ENCODE measurements at regions not wholly inside any gene's neighbourhood (a gene's known extent, or its start where the extent isn't known, plus 50 kb on each side); places are given as distances from the start of the nearest gene placed in this dataset.

DNA sequence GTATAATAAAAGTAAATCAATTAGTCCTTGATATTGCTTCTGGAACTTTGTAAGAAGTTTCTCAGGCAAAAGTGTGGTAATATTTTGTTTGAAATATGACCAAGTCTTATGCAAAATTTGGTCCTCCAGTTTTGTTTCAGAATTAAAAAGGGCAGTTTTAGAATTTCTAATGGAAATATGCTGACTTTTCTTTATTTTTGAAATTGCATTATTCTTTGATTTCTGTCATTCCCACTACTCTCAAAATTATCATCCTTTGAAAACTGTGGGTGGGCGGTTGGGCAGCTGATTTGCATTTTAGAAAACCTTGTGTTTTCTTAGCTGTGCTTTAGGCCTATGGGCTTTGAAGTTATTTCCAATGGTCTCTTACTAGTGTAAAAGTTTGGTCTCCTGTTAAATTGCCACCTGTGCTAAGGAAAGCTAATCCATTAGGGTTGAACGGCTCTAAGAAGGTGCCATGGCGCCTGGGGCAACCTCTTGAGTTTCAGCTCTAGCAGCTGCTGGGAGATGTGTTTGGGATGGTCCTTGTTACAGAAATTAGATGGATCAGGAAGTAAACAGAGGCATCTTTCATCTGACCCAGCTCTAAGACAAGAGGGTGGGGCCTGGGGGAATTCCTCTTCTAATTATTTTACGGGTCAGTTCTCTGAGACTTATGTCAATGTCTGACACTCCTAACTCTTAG lies 880.8 kb upstream of the SLC35B3 start:
- H3K4me3 ChIP-seq, result no peak overlapping the region
- ATAC-seq, result no peak
- H3K27me3 ChIP-seq, result no peaks in the 10 kb centered on the region
- H3K9me3 ChIP-seq, result no peaks in the 10 kb centered on the region
- intact Hi-C loops (cut with DNase I), result no loop called here
- no peaks in the 10 kb centered on the region for H3K36me3 ChIP-seq
- 81 to 91% methylated on average over 4 of the region's 4 CpGs for WGBS, 2 donors
- no peaks in the 10 kb centered on the region for H3K4me1 ChIP-seq
- no peak for DNase-seq
- TF ChIP-seq, protein P1, sequence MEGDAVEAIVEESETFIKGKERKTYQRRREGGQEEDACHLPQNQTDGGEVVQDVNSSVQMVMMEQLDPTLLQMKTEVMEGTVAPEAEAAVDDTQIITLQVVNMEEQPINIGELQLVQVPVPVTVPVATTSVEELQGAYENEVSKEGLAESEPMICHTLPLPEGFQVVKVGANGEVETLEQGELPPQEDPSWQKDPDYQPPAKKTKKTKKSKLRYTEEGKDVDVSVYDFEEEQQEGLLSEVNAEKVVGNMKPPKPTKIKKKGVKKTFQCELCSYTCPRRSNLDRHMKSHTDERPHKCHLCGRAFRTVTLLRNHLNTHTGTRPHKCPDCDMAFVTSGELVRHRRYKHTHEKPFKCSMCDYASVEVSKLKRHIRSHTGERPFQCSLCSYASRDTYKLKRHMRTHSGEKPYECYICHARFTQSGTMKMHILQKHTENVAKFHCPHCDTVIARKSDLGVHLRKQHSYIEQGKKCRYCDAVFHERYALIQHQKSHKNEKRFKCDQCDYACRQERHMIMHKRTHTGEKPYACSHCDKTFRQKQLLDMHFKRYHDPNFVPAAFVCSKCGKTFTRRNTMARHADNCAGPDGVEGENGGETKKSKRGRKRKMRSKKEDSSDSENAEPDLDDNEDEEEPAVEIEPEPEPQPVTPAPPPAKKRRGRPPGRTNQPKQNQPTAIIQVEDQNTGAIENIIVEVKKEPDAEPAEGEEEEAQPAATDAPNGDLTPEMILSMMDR (IDR thresholded peaks at IDR 0.05), result no peak
- H3K27ac ChIP-seq, result no peak overlapping the region

- H3K9me3 ChIP-seq, result no peaks in the 10 kb centered on the region
- no peak overlapping the region for H3K4me3 ChIP-seq
- H3K27me3 ChIP-seq, result no peaks in the 10 kb centered on the region
- no peak for ATAC-seq
- no peaks in the 10 kb centered on the region for H3K4me1 ChIP-seq
- 47 to 62% methylated on average over 4 of the region's 4 CpGs for WGBS, 2 donors
- DNase-seq, result no peak
- intact Hi-C loops (cut with DNase I), result no loop called here
- no peak overlapping the region for H3K27ac ChIP-seq
- TF ChIP-seq, protein P1 (IDR thresholded peaks at IDR 0.05), result no peak
- no peaks in the 10 kb centered on the region for H3K36me3 ChIP-seq
Observed at GRCh38 chr6:9308284-9308683, 872.9 kb upstream of the SLC35B3 start.

DNA sequence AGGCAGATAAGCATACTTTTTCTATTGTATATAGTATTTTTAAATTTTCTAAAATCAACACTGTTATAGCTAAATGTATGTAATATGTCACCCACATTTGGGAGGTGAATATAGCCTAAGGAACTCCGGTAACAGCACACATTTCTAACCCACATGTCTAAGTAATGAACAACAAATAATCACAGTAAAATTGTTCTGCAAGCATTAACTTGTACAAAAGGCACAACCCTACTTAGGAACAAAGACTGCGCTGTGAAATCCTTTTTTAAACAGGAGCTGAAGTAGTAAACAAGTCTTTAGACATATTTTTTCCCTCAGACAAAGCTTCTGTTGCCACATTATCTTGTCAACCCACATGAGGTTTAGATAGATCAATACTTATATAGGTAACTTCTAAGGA lies 872.4 kb upstream of the SLC35B3 start:
- DNase-seq (no peak), ATAC-seq (no peak)
- TF ChIP-seq, protein P1 (IDR thresholded peaks at IDR 0.05), result no peak
- intact Hi-C loops (cut with DNase I), result no loop called here
- Histone ChIP-seq H3K4me3 (no peak overlapping the region), H3K27ac (no peak overlapping the region), H3K27me3 (no peaks in the 10 kb centered on the region), H3K9me3 (no peaks in the 10 kb centered on the region), H3K4me1 (no peaks in the 10 kb centered on the region), H3K36me3 (no peaks in the 10 kb centered on the region)
- WGBS, 2 donors, result 83 to 89% methylated on average over 2 of the region's 2 CpGs

DNA sequence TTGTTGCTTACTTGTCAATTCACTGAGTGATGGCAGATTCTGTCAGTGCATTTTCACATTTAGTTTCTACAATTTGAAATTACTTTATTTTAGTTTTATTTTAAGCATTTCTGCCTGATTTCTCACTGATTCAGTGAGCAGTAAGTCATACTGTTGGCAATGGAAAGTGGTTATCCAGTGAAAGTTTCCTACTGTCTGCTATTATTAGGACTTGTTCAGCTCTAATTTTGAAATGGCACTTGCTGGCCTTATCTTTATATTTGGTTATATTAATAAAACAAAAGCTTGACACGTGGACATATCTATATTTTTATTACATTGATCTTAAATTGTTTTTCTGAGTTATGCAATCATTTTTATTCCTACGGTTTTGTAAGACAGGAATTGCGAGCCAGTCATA lies 871.8 kb upstream of the SLC35B3 start:
- intact Hi-C loops (cut with DNase I), result no loop called here
- DNase-seq, result no peak
- ATAC-seq, result no peak
- Histone ChIP-seq H3K27me3 (no peaks in the 10 kb centered on the region), H3K36me3 (no peaks in the 10 kb centered on the region), H3K27ac (no peak overlapping the region), H3K9me3 (no peaks in the 10 kb centered on the region), H3K4me3 (no peak overlapping the region), H3K4me1 (no peaks in the 10 kb centered on the region)
- TF ChIP-seq, protein P1 (IDR thresholded peaks at IDR 0.05), result no peak
- 62% methylated on average over 3 of the region's 3 CpGs for WGBS, 2 donors
